Stimulated activated CD8-positive, alpha-beta memory T cell treated with anti-CD3 and anti-CD28 coated beads, Interleukin-7, amount 100 ng/mL, for 4 hours (primary cell): ENCODE measurements at regions not wholly inside any gene's neighbourhood (a gene's known extent, or its start where the extent isn't known, plus 50 kb on each side); places are given as distances from the start of the nearest gene placed in this dataset.
"Not testable (repeated sequence)": the region's sequence is repeated elsewhere in the genome, so short reads cannot be mapped to it uniquely, and the experiment has no call there.

ENCODE experiments used
- DNase-seq, 2 donors: peaks; one replicate each; pipeline ENCODE4 v3.0.0-alpha.2; 2020; ENCODE audit warnings: low read depth in 2 of 2

DNA sequence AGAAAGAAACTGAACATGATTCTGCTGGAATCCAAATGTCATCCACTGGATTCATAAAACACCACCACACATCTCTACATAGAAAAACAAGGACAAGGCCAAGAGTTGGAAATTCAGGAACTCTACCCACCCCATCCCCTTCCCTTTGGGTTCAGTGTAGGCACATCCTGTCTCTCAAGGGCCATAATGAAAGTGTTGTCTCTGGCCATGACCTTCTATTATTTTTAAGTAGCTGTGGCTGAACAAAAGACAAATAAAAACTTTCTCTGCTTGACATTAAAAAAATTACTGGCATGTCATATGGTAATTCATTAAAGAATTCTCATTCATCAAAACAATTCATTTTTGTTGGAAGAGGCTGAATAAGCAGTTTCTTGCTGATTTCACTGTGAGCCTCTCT, 54.9 kb upstream of the ZBTB18 start:
- DNase-seq: no peak

DNA sequence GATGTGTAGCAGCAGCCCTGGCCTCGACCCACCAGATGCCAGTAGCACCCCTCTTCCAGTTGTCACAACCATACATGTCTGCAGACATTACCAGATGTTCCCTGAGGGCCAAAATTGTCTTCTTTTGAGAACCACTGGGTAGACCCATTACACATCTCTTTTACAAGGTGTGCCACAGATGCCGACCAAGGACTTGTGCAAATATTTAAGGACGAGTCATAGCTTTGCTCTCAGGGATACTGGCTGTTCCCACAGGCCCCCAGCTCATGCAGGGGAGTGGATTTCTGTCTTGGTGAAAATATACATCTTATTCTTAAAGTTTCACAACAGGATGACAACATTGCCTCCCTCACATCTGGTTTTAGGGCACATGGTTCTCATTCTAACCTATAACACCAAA, 59.4 kb upstream of the ZBTB18 start:
- no peak for DNase-seq

DNA sequence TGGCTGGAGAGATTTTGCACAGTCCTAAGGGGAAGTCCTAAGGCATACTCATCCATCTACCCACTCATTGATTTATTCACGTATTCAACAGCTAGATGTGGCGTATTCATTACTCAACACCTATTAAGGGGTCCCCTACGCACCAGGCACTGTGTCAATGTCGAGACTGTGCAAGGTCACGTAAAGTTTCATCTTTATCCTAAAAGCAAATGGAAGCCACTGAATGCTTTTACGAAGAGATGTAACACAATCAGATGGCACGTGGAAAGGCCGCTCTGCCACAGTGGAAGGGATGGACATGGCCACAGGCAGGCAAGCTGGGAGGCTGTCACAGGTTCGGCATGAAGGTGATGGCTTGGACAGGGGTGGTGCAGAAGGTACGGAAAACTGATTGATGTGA, 66.3 kb upstream of the ZBTB18 start:
- DNase-seq: no peak

DNA sequence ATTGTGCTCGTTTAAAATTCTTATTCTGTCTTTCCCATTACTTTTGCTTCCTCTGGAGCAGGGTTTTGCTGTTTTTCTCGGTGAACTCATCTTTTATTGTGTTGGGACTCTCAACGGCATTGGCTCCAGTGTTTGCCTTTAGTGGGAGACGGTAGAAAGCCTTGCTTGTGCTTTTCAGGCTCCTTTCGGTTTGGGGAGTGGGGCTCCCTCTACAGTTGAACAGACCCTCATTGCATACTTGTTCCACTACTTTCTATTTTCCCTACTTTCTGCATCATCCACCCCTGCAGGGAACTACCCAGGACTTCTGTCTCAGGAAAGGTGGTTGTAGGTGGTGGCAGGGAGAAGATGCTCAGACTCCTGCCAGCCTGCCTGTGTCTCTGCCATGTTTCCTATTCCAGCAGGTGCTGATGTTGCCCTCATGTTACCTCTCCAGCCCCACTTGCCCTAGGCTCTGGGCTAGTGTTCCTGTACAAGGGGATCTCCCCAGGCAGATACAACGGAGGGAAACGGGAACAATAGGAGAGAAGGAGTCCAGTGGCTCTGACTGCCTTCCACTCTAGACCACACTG, 68.5 kb upstream of the ZBTB18 start:
- DNase-seq: no peak

DNA sequence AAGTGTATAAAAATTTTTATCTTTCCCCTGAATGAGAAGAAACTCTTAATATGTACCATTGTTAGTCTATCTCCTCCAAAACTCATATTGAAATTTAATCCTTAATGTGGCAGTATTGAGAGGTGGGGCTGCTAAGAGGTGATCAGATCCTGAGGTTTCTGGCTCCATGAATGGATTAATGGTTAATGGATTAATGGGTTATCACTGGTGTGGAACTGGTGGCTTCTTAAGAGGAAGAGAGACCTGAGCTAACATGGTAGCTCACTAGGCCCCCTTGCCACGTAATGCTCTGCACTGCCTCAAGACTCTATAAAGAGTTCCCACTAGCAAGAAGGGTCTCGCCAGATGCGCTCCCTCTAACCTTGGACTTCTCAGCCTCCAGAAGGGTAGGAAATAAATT, 70.6 kb upstream of the ZBTB18 start:
- no peak for DNase-seq

DNA sequence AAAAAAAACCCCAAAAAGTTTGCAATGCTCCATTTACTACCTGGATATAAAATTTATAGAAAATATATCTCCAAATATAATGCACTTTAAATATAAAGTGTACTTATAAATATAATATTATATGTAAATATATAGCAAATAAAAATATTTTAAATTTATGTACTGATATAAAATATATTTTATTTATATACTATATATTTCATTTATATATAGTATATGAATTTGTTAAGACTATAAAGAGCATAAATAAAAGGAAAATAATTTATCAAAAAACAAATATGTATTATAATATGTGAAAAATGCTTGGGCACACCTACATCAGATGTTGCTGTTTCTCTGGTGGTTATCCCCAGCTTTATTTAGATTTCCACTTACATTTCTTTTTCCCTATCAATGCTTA, 71.0 kb upstream of the ZBTB18 start:
- no peak for DNase-seq

DNA sequence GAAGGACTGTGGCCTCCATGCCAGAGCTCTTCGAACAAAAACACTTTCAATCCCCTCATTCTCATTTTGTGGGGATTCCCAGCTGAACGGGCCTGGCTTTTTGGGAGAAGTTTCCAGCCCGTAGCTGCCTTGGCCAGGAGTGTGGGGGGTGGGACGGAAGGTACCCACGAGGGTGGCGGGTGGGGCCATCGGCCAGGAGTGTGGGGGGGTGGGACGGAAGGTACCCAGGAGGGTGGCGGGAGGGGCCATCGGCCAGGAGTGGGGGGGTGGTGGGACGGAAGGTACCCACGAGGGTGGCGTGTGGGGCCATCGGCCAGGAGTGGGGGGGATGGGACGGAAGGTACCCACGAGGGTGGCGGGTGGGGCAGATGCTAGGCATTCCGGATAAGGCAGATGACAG, 71.7 kb upstream of the ZBTB18 start:
- DNase-seq: no peak

DNA sequence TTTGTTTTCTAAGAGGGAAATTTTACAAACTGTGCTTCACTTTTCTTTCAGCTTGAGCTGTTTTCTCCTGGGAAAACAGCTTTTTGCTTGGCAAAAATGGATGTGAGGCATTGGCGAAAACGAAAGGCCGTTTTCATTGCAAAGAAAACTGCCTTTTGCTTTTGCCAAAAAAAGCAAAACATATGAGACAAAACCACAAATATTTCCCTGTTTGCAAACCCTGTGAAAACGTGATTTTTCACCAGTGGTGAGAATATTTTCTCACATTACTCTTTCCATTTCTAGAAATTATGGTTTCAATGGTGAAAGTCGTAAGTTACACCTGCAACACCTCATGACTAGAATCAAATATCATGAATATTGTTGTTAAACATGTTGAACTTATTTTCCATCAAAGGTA, 74.0 kb upstream of the ZBTB18 start:
- DNase-seq: no peak

DNA sequence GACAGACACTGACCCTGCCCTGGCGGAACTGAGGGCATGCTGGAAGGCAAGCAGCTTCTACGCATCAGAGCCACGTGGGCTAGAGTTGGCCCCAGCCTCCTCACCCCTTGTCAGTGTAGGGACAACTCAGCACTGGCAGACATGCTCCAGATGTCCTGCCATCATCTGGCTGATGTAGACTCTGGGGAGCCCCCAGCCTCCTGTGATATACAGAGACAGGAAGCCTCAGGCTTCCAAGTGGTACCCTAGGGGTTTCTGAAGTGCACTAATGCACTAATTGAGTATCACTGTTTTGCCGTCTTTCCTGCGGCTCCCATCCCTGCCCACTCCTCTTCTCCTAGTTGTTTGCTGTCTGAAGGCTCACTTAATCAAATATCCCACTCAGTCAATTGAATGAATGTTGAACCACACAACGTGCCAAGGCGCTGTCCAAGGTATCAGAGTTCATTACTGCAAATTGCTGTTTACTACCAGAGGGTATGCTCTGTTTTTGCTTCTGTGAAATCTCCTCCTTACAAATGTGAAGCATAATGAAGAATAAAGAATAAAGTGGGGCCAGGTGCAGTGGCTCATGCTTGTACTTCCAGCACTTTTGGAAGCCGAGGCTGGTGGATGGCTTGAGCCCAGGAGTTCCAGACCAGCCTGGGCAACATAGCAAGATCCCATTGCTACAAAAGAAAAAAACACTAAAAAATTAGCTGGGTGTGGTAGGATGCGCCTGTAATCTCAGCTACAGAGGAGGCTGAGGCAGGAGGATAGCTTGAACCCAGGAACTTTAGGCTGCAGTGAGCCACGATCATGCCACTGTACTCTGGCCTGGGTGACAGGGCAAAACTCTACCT, 76.4 kb upstream of the ZBTB18 start:
- DNase-seq: no peak

DNA sequence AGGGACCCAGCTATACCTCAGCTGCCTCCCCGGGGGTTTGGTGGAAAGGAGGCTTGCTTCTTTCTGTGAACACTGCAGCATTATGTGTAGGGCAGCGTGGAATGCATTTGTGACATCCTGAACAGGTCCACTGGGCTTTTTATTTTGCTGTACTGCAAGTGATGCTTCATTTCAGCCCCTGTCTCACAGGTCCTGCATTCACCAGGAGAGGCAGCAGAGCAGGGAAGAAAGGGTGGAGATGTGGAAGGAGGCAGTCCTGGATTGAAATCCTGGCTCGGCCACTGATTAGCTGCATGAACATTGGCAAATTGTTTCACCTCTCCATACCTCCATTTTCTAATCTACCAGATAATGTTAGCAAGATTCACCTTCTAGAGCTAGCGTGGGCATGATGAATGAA, 77.9 kb upstream of the ZBTB18 start:
- no peak for DNase-seq

DNA sequence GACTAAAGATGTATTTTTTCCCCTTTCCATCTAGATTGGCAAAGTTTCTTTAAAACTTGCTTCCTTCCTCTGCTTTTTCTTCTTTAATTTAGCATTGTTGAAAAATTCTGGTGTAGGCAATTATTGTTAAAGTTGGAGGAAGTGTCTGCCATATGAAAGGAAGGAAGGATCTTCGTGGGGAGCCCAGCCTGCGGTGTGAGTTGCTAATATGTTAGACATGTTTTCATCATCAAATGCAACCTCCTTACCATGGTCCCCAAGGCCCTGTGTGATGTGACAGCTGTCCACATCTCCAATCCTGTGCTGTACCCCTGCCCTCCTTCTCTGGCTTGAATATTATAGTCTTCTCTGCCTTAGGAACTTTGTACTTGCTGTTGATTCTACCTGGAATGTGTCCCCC, 81.0 kb upstream of the ZBTB18 start:
- DNase-seq: no peak

DNA sequence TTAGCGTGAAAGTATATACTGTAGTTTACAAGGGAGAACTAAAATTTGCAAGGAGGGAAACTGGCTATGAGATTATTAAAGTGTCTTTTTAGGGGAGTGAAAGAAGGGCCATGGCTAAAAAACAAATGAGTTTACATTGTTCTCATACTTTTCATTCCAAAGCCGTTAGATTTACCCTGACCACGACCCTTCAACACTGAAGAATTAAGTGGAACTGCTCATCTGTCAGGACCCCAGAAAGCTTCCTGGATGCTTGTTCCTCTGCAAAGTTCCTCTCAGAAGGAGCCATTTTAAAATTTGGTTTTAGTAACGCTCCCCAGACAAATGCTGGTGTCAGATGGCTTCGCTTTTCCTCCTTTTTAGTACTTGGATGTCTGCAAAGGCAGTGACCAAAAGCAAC, 82.7 kb upstream of the ZBTB18 start:
- no peak for DNase-seq

DNA sequence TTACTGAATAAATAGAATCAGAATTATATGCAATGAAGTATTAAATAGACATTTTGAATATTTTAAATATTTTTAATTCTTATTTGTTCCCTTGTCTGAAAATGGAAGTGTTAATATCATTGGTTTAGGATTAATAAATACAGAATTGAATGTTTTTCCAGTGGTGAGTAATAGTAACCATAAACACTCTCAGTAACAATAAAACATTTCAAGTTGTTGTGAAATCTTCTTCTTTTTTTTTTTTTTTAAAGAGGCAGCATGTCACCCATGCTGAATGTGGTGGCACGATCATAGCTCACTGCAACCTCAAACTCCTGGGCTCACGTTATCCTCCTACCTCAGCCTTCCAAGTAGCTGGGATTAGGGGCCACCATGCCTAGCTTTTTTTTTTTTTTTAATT, 86.2 kb upstream of the ZBTB18 start:
- DNase-seq: no peak

DNA sequence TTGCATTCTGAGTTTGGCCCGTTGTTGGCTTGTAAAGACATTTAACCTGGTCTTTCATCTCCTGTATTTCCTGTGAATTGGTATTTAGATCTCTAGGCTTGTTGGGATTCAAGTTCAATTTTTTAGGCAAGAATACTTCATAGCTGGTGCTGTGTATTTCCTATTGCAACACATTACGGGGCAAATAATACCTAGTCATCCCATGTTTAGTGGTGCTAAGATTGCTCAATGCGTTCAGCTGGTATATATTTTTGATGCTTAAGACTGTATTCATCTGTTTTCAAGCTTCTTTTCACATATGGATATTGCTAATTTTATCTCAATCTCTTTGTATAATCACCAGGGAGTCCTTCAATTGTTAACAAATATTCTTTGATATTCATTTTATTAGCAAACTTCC, 87.5 kb upstream of the ZBTB18 start:
- DNase-seq: no peak

DNA sequence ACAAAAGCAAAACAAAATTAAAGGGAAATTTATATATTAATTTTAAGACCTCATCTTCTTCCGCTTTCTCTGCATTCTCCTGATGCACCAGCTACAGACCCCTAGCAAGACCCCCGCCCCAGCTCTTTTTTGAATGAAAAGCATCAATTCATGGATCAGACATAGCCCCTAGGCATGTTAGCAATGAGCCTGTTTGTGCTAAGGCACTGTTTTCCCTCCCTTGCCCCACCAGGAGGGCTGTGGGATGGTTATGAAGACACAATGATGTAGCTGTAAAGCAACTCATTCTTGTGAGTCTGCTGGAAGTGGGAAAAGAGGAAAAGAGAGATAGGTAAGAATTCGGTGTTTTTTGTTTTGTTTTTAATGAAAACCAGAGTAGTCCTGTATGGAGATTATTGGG, 88.5 kb upstream of the ZBTB18 start:
- DNase-seq: no peak

DNA sequence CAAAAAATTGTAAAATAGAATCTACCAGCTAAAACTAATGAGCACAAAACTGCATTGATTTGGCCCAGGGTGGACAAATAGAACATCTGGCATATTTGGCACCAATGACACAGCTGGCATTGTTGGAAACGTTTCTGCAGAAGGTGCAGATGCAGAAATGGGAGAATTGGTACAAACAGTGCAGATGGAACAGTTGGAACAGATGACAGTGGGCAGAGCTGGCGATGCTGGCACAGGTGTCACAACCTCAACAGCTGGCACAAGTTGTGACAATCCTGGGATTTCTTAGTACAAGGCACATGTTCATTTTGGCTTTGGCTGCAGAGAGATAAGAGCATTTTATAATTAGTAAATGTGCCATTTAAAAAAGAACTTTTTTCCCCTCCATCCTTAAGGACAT, 91.1 kb upstream of the ZBTB18 start:
- DNase-seq: no peak

DNA sequence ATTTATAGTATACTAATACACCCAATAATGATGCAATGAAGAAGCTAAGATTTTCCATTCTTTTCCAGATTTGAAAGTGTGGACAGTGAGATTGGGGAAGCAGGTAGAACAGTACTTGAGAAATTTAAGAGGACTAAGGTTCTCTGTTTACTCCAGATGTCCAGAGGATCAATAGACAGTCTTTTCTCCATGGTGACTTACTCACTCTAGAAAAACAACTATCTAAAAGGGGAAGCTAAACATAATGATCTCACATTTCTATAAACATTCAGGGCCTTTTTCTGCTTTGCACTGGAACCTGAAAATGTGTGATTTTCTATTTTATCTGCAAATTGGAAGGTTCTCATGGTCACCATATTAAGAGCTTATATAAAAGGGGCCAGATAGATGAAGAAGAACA, 93.9 kb upstream of the ZBTB18 start:
- no peak for DNase-seq

DNA sequence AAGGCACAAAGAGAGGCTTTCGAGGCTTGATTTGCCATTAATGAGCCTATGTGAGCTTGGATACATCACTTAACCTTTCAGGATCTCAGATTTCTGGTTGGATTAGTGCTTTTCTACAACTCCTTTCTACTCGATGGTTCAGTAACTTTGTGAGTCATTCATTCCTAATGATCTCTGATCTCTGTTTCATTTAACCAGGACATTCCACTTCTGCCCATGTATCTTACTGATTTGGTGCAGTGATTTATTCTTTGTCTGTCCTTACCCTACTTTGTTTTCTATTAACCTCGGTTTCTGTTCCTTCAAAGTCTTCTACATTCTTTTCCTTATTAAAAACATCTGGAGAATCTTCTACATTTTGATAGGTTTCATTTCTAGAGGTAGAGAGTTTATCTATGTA, 94.6 kb upstream of the ZBTB18 start:
- DNase-seq: no peak

DNA sequence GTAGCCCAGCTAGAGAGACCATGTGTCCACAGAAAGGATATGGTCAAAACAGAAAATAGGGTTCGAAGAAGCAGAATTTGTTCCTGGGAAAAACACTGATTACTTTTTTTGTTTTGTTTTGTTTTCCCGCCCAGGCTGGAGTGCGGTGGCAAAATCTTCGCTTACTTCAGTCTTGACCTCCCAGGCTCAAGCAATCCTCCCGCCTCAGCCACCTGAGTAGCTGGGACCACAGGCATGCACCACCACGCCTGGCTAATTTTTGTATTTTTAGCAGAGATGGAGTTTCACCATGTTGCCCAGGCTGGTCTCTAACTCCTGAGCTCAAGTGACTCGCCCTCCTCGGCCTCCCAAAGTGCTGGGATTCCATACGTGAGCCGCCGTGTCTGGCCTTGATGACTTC, 99.9 kb upstream of the ZBTB18 start:
- DNase-seq: not testable (repeated sequence)

DNA sequence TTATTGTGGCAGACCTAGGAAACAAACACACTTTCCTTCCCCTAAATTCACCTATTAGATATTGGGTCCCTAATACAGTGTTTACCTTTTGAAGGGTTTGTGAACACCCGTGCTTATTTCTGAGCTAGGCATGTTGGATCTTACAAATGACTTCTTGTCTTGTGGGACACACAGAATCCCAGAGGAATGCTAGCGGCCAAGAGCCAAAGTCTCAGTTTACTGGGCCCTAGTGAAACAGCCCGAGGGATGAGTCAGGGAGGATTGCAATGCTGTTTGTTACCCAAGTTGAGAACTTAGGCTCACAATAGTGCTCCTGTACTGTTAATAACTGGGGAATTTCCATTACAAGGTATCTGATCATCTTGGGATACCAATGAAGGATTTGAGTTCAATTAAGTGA, 100.1 kb upstream of the AKT3 start:
- no peak for DNase-seq

DNA sequence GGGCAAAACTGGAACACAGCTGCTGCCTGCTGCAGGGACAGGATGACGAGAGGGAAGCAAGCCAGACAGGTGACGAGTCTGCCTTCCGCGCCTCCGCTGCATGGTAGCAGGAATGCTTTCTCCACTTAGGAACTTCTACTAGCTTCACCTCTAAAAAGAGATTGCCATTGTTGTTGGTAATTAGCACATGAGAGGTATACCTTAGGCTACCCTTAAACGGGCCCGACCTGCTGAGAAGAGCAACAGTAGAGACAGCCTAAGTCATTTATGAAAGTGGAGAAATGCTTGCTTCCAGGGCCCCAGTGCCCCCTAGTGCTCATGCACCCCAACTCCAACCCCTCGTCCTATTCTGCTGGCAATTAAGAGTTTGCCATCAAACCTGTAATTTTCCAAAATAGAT, 96.9 kb upstream of the AKT3 start:
- DNase-seq: no peak

DNA sequence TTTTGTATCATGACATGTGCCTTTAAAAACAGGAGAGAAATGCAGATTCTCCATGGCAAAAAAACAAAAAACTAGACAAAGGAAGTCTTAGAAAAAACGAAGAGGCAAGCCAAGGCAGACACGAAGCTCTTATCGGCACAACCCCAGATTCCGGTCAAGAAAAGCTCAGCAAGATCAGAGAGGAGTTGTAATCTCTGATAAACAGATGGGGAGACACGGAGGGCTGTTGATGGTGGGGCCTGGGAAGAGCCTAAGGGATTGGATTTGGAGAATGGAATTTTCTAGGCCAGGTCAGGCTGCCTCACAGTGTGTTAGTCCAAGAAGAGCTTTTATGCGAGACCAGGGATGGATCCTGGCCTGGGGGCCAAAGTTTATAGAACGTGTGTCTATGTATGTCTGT, 96.2 kb upstream of the AKT3 start:
- no peak for DNase-seq

DNA sequence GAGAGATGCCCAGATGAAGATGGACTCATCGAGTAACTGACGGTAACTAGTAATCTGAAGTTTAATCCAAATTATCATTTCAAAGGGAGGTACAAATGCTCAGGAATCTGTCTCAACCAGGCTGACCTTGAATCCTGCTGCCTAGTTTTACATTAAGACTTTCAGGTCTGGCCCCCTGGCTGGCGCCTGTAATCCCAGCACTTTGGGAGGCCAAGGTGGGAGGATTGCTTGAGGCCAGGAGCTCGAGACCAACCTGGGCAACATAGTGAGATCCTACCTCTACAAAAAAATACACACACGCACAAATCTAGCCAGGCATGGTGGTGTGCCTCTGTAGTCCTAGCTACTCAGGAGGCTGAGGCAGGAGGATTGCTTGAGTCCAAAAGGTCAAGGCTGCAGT, 95.7 kb upstream of the AKT3 start:
- no peak for DNase-seq
